ENCODE measurements at regions not wholly inside any gene's neighbourhood (a gene's known extent, or its start where the extent isn't known, plus 50 kb on each side); places are given as distances from the start of the nearest gene placed in this dataset.

- TF ChIP-seq POLR2A (IDR thresholded peaks at IDR 0.05; ENCODE audit: low read depth, low read length), result no peak
- no peak for TF ChIP-seq POLR2AphosphoS5 (IDR thresholded peaks at IDR 0.05; ENCODE audit: low read depth, low read length)
These were observed 664.2 kb upstream of the ZNF608 start for GRCh38 chr5:125410537-125411070.

Data from GM12892 (cell line).